ENCODE measurements at regions not wholly inside any gene's neighbourhood (a gene's known extent, or its start where the extent isn't known, plus 50 kb on each side); places are given as distances from the start of the nearest gene placed in this dataset.

DNA sequence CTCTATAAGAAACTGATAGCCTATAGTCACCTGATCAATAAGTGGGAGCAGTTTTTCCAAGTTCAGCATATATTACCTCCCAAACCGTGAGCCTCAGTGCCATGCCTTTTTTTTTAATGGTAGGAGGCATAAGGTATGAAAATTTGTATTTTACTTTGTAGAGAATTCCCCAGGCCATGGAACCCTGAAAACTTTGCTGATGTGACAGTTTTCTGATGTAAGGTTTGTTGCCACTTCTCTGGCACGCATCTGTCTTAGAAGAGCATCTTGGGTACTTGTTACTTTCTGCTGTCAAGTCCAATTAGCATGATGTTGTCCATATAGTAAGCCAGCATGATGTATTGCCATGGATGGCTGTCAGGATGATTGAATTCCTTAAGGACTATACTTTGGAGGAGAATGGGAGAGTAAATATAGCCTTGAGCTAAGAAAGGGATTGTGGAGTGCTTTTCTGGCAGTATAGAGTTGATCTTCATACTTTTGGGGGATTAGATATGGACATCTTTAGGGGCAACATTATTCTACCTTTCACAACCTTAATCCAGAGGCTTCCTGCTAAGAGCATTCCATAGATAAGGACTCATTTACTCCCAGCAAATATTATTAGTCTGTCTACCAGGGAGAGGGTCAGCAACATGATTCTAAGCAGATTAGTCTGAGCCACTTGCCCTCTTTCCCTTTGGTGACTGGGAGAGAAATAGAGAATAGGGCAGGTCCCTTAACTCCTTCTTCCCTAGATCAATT is 389.6 kb downstream of the YTHDC2 start:
- no peak for DNase-seq (ENCODE audit: low spot score)

DNA sequence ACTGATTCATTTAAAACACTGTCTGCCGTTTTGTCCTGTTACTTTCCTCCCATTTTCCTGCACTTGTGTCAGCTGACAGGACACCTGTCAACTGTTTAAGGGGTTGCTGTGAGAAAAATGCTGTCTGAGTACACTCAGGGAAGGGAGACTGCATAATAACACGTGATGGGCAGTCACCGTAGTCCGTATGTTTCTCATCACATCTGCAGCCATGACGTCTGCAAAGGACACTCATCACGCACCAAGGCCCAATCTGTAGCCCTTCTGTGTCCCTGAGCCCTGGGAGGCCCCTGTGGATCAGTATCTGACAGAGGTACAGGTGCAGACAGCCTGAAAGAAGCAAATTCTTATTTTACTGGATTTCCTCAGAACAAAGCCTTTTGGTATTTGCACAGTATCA is 396.3 kb downstream of the YTHDC2 start:
- no peak for DNase-seq (ENCODE audit: low spot score)

- DNase-seq (ENCODE audit: low spot score), result no peak
These were observed 404.5 kb downstream of the YTHDC2 start for GRCh38 chr5:113917997-113918396.

GRCh38 chr5:113922343-113922742 is 408.8 kb downstream of the YTHDC2 start:
- no peak for DNase-seq (ENCODE audit: low spot score)

- DNase-seq (ENCODE audit: low spot score), result no peak
These were observed 422.0 kb downstream of the YTHDC2 start for GRCh38 chr5:113935453-113935852.

GRCh38 chr5:113937301-113937700 is 423.8 kb downstream of the YTHDC2 start:
- no peak for DNase-seq (ENCODE audit: low spot score)

GRCh38 chr5:113939988-113940387 is 421.9 kb upstream of the KCNN2 start:
- no peak for DNase-seq (ENCODE audit: low spot score)

GRCh38 chr5:113950186-113950585 is 411.7 kb upstream of the KCNN2 start:
- DNase-seq (ENCODE audit: low spot score), result no peak

GRCh38 chr5:113965225-113965624 is 396.6 kb upstream of the KCNN2 start:
- DNase-seq (ENCODE audit: low spot score), result no peak

- DNase-seq (ENCODE audit: low spot score), result no peak
These were observed 392.0 kb upstream of the KCNN2 start for GRCh38 chr5:113969901-113970300.

GRCh38 chr5:113971454-113971853 is 390.4 kb upstream of the KCNN2 start:
- DNase-seq (ENCODE audit: low spot score), result no peak

DNA sequence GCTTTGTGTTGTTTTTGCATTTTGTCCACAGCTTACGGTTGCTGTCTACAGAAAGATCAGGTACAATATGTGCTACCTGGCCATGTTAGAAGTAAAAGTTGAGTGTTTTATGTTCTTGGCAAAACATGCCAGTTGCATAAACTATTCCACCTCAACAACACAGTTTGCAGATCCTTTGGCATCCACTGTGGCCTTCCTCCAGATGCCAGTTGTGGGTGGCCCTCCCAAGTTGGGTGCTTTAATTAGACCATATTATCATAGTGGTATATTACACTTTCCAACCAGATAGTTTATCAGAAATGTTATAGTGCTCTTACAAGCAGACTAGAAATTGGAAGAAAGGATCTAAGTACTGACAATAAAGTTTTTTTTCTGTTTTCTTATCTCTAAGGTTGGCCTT is 386.9 kb upstream of the KCNN2 start:
- DNase-seq (ENCODE audit: low spot score), result no peak

DNA sequence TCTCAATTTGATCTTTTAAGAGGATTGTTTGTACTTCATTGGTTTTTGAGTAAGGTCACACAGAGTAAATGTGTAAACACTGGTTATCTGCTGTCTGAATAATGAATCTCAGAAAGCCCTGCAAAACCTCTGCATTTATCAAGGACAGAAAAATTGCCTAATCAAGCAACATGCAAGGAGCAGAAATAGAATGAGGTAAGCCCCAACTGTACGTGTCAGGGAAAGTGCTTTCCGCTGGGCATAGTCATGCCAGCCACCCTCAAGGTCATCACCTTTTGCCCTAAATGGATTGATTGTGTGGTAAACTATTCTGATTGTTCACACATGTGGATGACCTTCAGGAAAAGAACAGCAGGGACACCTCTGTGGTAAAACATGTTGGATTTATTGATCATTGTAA is 376.9 kb upstream of the KCNN2 start:
- DNase-seq (ENCODE audit: low spot score), result no peak

DNA sequence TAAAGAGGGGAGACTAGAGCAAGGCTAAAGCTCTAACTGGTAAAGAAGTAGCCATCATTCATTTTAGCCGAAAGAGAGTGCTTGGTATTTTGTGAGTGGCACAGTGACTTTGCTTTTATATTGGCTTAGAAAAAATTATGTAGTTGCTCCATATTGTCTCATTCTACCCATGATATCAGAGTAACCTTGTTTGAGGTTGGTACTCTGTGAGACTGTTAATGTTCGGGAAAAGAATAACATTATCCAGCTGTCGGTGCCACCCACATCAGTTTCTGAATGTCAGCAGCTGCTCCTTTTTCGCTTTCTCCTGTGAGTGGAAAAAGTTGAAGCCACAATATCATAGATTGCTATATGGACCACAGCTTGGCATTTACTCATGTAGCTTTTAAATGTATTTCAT is 376.4 kb upstream of the KCNN2 start:
- DNase-seq (ENCODE audit: low spot score), result no peak

- DNase-seq (ENCODE audit: low spot score), result no peak
These were observed 372.5 kb upstream of the KCNN2 start for GRCh38 chr5:113989278-113989912.

GRCh38 chr5:113989913-113990305 is 372.0 kb upstream of the KCNN2 start:
- no peak for DNase-seq (ENCODE audit: low spot score)

DNA sequence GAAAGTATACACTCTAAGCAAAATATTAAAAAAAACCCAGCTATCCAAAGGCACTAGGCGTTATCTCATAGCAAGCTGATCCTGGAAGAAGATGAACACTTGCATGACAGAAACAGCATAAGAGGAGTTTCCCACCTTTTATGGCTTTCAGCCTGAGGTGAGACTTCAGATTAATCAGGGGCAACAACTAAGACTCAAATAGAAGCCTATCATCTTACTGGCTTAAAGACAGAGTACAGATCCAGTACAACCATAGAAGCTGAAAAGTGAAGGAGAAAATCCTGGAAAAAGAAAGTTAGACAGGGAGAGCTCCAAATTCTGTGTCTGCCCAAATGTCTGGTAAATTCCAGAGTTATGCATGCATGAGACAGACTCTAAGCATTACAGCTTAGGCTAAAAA is 360.8 kb upstream of the KCNN2 start:
- DNase-seq (ENCODE audit: low spot score), result no peak

DNA sequence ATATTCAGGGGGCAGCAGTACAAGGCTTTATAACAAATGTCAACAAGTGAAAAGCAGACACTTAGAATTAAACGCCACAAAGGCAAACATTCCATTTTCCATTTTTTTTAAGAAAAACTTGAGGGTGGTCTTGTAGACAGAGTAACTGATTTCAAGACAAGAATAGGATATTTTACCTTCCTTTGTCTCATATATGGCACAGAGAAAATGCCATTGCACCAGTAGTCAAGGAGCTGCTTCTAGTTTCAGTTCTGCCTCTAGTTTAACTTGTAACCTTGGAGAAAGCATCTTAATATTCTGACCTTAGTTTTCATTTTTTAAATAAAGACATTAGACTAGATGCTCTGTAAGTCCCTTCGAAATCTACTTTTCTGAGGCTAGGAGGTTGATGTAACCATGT is 355.3 kb upstream of the KCNN2 start:
- DNase-seq (ENCODE audit: low spot score), result no peak

DNA sequence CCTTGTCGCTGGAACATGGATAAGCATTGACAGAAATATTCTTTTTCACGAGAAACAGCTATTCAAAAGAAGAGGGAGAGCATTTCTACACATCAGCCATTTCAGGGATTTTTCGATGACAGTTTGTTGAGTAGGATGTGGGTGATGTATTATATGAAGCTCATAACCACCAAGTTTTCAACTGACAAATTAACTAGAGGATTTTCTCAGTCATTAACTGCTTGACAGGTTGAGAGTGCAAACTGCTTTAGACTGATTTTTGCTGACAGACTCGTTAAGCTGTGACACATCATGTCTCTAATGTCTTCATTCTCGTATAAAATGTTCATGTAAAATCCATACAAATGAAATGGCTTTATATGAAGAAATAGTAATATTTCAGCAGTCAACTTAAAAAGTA is 354.2 kb upstream of the KCNN2 start:
- DNase-seq (ENCODE audit: low spot score), result no peak

DNA sequence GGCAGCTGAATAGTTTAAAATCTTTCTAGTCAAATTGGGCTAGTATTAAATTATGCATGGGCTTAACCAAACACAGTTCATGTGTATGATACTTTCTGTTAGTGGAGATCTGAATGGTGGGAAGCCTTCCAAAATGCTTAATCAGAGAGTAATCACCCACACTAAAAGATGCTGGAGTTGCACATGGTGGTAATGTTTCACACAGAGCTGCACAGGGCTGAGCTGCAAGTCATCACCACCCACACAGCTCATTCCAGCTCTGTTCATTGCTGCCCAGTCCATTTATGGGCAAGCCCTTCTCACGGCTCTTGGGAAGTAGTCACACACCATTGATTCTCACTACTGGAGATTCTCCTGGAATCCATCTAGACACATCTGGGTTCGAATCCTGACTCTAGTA is 351.5 kb upstream of the KCNN2 start:
- no peak for DNase-seq (ENCODE audit: low spot score)

DNA sequence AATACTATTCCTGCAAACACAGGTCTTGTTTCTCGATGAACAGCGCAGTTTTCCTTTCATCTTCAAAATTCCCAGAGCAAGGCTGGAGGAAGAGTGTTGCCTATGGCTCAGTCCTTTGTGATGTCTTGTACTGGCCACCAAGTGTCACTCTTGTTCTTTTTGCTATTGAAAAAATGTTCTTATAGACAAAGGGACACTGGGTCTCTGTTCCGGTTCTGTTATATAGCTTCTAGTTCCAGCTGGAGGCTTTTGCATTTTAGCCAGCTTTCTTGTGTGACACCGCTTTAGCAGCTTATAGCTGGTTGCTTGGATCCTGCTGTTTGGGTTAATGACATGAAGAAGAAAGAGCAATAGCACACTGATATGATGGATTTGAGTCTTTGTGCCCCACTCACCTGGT is 343.7 kb upstream of the KCNN2 start:
- DNase-seq (ENCODE audit: low spot score), result no peak

- no peak for DNase-seq (ENCODE audit: low spot score)
These were observed 323.1 kb upstream of the KCNN2 start for GRCh38 chr5:114038756-114039155.

DNA sequence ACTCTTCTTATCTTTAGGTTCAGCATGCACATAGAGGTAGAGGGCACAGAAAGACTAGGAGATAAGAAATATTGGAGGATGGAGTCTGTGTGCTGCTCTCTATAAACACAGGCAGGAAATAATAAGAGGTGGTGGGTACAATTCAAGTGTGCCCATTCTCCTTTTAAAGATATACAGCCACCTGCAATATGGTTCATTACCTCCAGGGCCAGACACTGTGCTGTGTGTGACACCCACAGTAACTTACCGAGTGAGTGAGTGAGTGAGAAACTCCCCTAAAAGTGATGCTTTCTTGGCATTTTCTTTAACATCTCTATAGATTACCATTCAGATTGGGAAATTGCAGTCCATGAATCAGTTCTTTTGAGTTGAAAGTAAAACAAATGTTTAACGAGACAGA is 311.8 kb upstream of the KCNN2 start:
- no peak for DNase-seq (ENCODE audit: low spot score)

GRCh38 chr5:114053372-114053771 is 308.5 kb upstream of the KCNN2 start:
- no peak for DNase-seq (ENCODE audit: low spot score)

Measured in germinal center (tissue), 1 donor.